Endothelial cell of umbilical vein (primary cell): ENCODE measurements at regions not wholly inside any gene's neighbourhood (a gene's known extent, or its start where the extent isn't known, plus 50 kb on each side); places are given as distances from the start of the nearest gene placed in this dataset.

Experiments
- BruUV-seq: library from RNA; stranded (reverse); fragments of 400-500 nt; replicated peaks from 2 replicates; lab custom pipeline; 2021; lab: Mats Ljungman, UMichigan
- CTCF ChIA-PET: fragments of 300-600, 350-600 bp; sonication (Branson Sonifier 250); formaldehyde crosslinking; loops from one replicate; lab custom pipeline; 2021; ENCODE audit warnings: antibody characterized with exemption, inconsistent platforms; lab: Charles Lee
- POLR2A ChIA-PET: fragments of 300-600, 350-600 bp; sonication (Branson Sonifier 250); formaldehyde crosslinking; loops from one replicate; lab custom pipeline; 2021; ENCODE audit warnings: antibody characterized with exemption, inconsistent platforms; lab: Charles Lee
- DNase-seq: peaks from one replicate; pipeline ENCODE4 v3.0.0-alpha.2; 2011; ENCODE audit warnings: low read depth, low spot score
- FAIRE-seq: peaks from 2 replicates; lab custom pipeline; 2011; peaks lifted over from hg19 to GRCh38; lab: Jason Lieb, UNC
- H2AFZ ChIP-seq: 2 replicates; pipeline ENCODE4 v1.6.0; 2012; ENCODE audit warnings: low read depth, low read length, control low read depth, inconsistent platforms
- H3K27ac ChIP-seq: 2 replicates; pipeline ENCODE4 v1.5.1; 2011; ENCODE audit warnings: low read depth, mild to moderate bottlenecking, control low read depth, low read length, moderate library complexity; ENCODE audit not compliant: insufficient read depth
- H3K27me3 ChIP-seq, 2 experiments: 2 replicates each; pipeline versions ENCODE4 v1.6.0 to v1.6.1; 2011; ENCODE audit warnings: low read length in 2 of 2, mixed read lengths in 1 of 2; ENCODE audit not compliant: control insufficient read depth in 2 of 2, insufficient read depth in 2 of 2
- H3K36me3 ChIP-seq, 2 experiments: 2 replicates in 1 of 2; 3 replicates in 1 of 2; pipeline ENCODE4 v1.5.1; 2011; ENCODE audit warnings: low read length in 2 of 2, mild to moderate bottlenecking in 1 of 2, moderate library complexity in 1 of 2; ENCODE audit not compliant: control insufficient read depth in 2 of 2, insufficient read depth in 2 of 2; ENCODE audit errors: extremely low read depth in 1 of 2
- H3K4me1 ChIP-seq: 3 replicates; pipeline ENCODE4 v1.5.1; 2011; ENCODE audit warnings: mild to moderate bottlenecking, low read length; ENCODE audit not compliant: control insufficient read depth, insufficient read depth; ENCODE audit errors: extremely low read depth
- H3K4me2 ChIP-seq: 2 replicates; pipeline ENCODE4 v1.6.1; 2011; ENCODE audit warnings: low read length, control low read depth, mixed read lengths; ENCODE audit not compliant: insufficient read depth
- H3K4me3 ChIP-seq, 3 experiments: fragments of 200-600 bp in 1 of 3; sonication (generic), shearing (Covaris generic) in 1 of 3; replicated peaks in 1 of 3; 2 replicates each; pipeline ENCODE4 v1.5.1; 2011 to 2016; ENCODE audit warnings: control low read depth in 3 of 3, low read length in 3 of 3, mild to moderate bottlenecking in 2 of 3, inconsistent platforms in 1 of 3, low read depth in 1 of 3, moderate library complexity in 1 of 3; ENCODE audit not compliant: insufficient read depth in 1 of 3
- H3K79me2 ChIP-seq: 2 replicates; pipeline ENCODE4 v1.6.0; 2012; ENCODE audit warnings: low read length, inconsistent platforms; ENCODE audit not compliant: control insufficient read depth, insufficient read depth
- H3K9ac ChIP-seq: replicated peaks from 2 replicates; pipeline ENCODE3; 2011; ENCODE audit warnings: low read length, control low read depth; ENCODE audit not compliant: insufficient read depth; ENCODE audit errors: extremely low read depth
- H3K9me1 ChIP-seq: replicated peaks from 3 replicates; pipeline ENCODE4 v1.6.0; 2011; ENCODE audit warnings: mild to moderate bottlenecking, low read length; ENCODE audit not compliant: control insufficient read depth, insufficient read depth; ENCODE audit errors: extremely low read depth
- H3K9me3 ChIP-seq: replicated peaks from 2 replicates; pipeline ENCODE4 v1.5.1; 2012; ENCODE audit warnings: low read length, inconsistent platforms; ENCODE audit not compliant: control insufficient read depth, insufficient read depth
- H4K20me1 ChIP-seq: replicated peaks from 2 replicates; pipeline ENCODE3; 2011; ENCODE audit warnings: mild to moderate bottlenecking, low read length; ENCODE audit not compliant: control insufficient read depth, insufficient read depth; ENCODE audit errors: extremely low read depth
- CTCF ChIP-seq, 2 donors: IDR thresholded peaks; 1 replicate in 1 of 2; 2 replicates in 1 of 2; pipeline ENCODE4 v1.5.1; 2011; ENCODE audit warnings: low read length in 2 of 2, mild to moderate bottlenecking in 2 of 2, moderate library complexity in 2 of 2, control low read depth in 1 of 2, inconsistent platforms in 1 of 2, low read depth in 1 of 2; ENCODE audit not compliant: insufficient read depth in 1 of 2; ENCODE audit errors: extremely low read depth in 1 of 2
- EZH2 ChIP-seq: IDR thresholded peaks from 2 replicates; pipeline ENCODE4 v1.6.1; 2012; ENCODE audit warnings: borderline replicate concordance, low read depth, mild to moderate bottlenecking, moderate library complexity, low read length, inconsistent platforms; ENCODE audit not compliant: severe bottlenecking
- FOS ChIP-seq: IDR thresholded peaks from 2 replicates; pipeline ENCODE4 v1.6.1; 2011; ENCODE audit warnings: mild to moderate bottlenecking, low read length, moderate library complexity, borderline replicate concordance; ENCODE audit not compliant: insufficient read depth
- GATA2 ChIP-seq: IDR thresholded peaks from 2 replicates; pipeline ENCODE4 v1.7.0; 2011; ENCODE audit warnings: low read depth, mild to moderate bottlenecking, moderate library complexity, mixed read lengths, low read length; ENCODE audit not compliant: insufficient read length, insufficient read depth
- JUN ChIP-seq: IDR thresholded peaks from 2 replicates; pipeline ENCODE4 v1.6.1; 2011; ENCODE audit warnings: borderline replicate concordance, low read depth; ENCODE audit not compliant: insufficient read length, insufficient read depth
- MAX ChIP-seq: IDR thresholded peaks from 2 replicates; pipeline ENCODE4 v1.6.1; 2011; ENCODE audit not compliant: insufficient read depth, insufficient read length
- MYC ChIP-seq: IDR thresholded peaks from one replicate; pipeline ENCODE4 v1.6.1; 2011; ENCODE audit warnings: mild to moderate bottlenecking, low read depth, low read length
- POLR2A ChIP-seq: IDR thresholded peaks from 2 replicates; pipeline ENCODE4 v1.6.1; 2012; ENCODE audit warnings: low read depth, mild to moderate bottlenecking, control low read depth, low read length
- POLR2AphosphoS5 ChIP-seq: IDR thresholded peaks from 2 replicates; pipeline ENCODE4 v1.6.1; 2012; ENCODE audit warnings: low read depth, mild to moderate bottlenecking, control low read depth, low read length, moderate library complexity; ENCODE audit not compliant: insufficient read depth
- dilution Hi-C: fragments of 300-500 bp; cut with MboI; formaldehyde crosslinking; loops from one replicate; pipeline ENCODE4 v1.15.0; 2019; ENCODE audit warnings: low sequenced_read_pairs; ENCODE audit not compliant: extremely low pct_ligation_motif_present
- intact Hi-C: fragments of 100-400 bp; cut with micrococcal nuclease; formaldehyde crosslinking; loops from one replicate; pipeline ENCODE4 v1.10.0; 2022

DNA sequence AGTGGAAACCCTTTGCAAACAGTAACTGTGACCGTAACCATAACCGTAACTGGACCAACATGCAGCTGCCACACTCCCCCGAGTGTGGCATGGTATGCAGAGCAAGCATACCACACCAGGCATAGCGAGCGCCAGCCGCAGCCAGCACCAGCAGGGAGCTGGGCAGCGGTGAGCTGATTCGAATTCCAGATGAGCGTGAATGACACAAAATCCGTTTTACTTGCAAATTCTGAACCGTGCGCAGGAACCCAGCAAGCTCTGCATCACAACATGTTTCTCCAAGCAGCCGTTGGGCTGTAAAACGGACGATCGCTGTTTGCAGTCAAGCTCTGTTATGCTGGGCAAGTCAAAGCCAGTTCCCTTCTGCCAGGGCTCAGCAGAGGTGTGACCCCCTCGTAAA is 111.1 kb downstream of the OAT start:
- no peak overlapping the region for H3K27ac ChIP-seq
- no peaks in the 10 kb centered on the region for H3K9me1 ChIP-seq
- H3K36me3 ChIP-seq: no peaks in the 10 kb centered on the region
- BruUV-seq: no TSS peak
- TF ChIP-seq POLR2AphosphoS5: no peak
- no peak for TF ChIP-seq MYC
- TF ChIP-seq GATA2: no peak
- TF ChIP-seq POLR2A: no peak
- TF ChIP-seq JUN: no peak
- TF ChIP-seq EZH2: no peak
- TF ChIP-seq CTCF (IDR thresholded peaks at IDR 0.05; ENCODE audit: extremely low read depth in 1 of 2, insufficient read depth in 1 of 2, low read depth in 1 of 2, low read length in 2 of 2): no peak
- no peak for TF ChIP-seq MAX
- TF ChIP-seq FOS: no peak
- DNase-seq (no peak), FAIRE-seq (no peak)
- no peaks in the 10 kb centered on the region for H3K4me1 ChIP-seq
- H3K9ac ChIP-seq: no peak overlapping the region
- no peaks in the 10 kb centered on the region for H3K9me3 ChIP-seq
- no peak overlapping the region for H3K4me2 ChIP-seq
- intact Hi-C loops: no loop called here
- no peaks in the 10 kb centered on the region for H3K27me3 ChIP-seq
- no peak overlapping the region for H2AFZ ChIP-seq
- H3K79me2 ChIP-seq: no peaks in the 10 kb centered on the region
- H4K20me1 ChIP-seq: no peaks in the 10 kb centered on the region
- dilution Hi-C loops: no loop called here
- H3K4me3 ChIP-seq: no peak overlapping the region
- ChIA-PET CTCF (no interaction called here), POLR2A (no interaction called here)
